ENCODE measurements at regions not wholly inside any gene's neighbourhood (a gene's known extent, or its start where the extent isn't known, plus 50 kb on each side); places are given as distances from the start of the nearest gene placed in this dataset.

DNA sequence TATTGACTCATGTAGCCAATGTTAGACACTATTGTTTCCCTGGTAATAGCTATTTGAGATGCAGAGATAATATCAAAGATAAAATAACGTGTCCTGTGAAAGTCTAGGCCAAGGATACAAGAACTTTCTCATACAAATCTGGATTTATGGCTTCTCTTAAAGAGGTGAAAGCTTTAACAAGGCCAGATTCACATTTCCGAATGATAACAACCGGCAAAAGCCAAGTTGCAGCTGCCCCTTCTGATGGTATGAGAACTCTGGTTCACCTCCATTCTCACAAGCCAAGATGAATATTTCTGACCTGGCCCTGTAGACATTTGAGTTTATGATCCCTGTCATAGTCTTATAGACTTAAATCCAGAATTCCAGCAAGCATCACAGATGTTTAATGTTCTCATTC, 230.4 kb upstream of the ZC3H12C start:
- DNase-seq (ENCODE audit: low spot score) = no peak

DNA sequence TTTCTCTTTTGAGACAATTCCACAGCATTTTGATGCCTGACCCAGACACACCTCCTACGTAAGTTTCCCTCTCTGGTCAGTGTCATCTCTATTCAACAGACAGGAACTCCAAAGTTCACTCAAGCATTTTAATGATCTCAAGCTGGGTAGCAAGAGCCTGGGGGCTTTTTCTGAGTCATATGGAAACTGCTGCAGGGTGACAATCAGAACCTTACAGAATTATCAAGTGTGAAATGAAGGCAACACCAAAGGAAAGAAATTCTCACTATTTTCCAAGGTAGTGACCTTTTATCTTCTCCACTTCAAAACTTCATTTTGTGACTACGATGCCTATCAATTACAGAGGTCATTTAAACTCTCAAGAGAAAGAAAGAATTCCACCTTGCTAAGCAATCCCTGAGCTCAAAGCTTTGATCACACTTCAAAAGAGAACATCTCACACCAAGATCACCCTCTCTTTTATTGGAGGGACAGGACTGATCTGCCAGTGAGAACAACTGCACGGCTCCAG, 229.0 kb upstream of the ZC3H12C start:
- DNase-seq (ENCODE audit: low spot score) = peak; percentile 30

GRCh38 chr11:109864834-109865547, 228.2 kb upstream of the ZC3H12C start:
- peak; percentile 24 for DNase-seq (ENCODE audit: low spot score)

DNA sequence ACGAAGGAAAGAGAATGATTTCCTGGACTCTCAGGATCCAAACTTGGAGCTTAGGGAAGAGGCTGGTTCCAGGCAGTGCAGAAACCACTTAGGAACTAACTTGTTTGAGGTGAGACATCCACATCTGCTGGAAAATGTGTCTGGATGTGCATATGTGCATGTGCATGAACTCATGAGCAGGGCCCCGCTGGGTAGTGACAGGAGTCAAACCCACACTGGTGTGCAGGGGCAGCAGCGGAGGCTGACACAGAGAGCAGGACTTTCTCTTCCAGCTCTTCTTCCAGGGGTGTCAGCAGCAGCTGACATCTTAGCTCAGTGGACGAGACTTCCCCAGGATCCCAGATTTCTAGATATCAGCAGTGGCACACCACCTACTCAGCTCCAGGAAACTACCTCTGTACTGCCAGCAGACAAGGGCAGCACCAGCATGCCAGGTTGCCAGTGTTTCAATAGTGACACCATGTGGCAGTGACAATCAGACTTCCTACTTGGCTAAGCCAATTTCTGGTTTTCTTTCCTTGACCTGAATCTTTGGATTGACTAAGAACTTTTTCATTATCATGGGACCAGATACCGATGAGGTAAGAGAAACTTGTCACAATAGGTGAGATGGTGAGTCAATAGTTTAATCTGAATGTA, 227.5 kb upstream of the ZC3H12C start:
- no peak for DNase-seq (ENCODE audit: low spot score)

GRCh38 chr11:109867784-109868183, 225.4 kb upstream of the ZC3H12C start:
- no peak for DNase-seq (ENCODE audit: low spot score)

GRCh38 chr11:109869536-109869935, 223.7 kb upstream of the ZC3H12C start:
- no peak for DNase-seq (ENCODE audit: low spot score)

GRCh38 chr11:109870297-109870696, 222.9 kb upstream of the ZC3H12C start:
- DNase-seq (ENCODE audit: low spot score) = no peak

- DNase-seq (ENCODE audit: low spot score) = no peak
These were observed 216.1 kb upstream of the ZC3H12C start for GRCh38 chr11:109877043-109877442.

GRCh38 chr11:109884501-109884900, 208.7 kb upstream of the ZC3H12C start:
- DNase-seq (ENCODE audit: low spot score) = no peak

DNA sequence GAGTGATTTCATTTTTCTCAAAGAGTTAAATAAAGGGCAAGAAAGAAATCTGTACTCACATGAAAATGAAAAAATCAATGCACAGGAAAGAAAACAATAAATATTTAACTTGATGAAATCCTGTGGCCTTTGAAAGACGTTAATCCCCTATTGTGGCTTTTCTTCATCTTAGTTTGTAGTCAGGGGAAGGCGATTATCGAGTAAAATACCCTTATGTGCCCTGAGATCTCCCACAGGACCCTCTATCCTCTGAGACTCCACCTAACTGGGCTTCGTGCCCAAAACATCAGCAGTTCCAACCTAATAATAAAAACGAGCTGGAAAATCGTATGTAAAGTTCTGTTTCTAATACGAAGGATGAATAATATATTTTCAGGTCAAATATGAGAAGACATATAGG, 208.2 kb upstream of the ZC3H12C start:
- no peak for DNase-seq (ENCODE audit: low spot score)

- DNase-seq (ENCODE audit: low spot score) = no peak
These were observed 200.8 kb upstream of the ZC3H12C start for GRCh38 chr11:109892321-109892794.

DNA sequence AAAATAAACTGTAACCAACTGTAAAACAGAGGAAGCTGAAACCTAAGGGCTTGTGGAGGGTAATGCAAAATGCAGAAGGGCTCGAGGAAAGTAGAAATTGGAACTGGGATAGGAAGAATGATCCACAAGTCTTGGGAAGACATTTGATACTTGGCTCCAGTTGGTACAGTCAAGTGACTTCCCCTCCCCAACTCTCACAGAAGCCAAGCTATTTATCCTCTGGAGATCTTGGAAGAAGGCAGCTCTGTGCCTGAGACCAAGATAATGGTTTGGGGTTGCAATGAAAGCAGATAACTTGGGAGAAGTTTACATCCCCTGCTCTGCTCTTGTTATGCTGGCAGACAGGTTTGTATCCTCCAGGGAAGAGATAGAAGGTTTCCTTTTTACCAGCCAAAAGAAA, 198.9 kb upstream of the ZC3H12C start:
- no peak for DNase-seq (ENCODE audit: low spot score)

GRCh38 chr11:109898592-109898991, 194.6 kb upstream of the ZC3H12C start:
- no peak for DNase-seq (ENCODE audit: low spot score)

DNA sequence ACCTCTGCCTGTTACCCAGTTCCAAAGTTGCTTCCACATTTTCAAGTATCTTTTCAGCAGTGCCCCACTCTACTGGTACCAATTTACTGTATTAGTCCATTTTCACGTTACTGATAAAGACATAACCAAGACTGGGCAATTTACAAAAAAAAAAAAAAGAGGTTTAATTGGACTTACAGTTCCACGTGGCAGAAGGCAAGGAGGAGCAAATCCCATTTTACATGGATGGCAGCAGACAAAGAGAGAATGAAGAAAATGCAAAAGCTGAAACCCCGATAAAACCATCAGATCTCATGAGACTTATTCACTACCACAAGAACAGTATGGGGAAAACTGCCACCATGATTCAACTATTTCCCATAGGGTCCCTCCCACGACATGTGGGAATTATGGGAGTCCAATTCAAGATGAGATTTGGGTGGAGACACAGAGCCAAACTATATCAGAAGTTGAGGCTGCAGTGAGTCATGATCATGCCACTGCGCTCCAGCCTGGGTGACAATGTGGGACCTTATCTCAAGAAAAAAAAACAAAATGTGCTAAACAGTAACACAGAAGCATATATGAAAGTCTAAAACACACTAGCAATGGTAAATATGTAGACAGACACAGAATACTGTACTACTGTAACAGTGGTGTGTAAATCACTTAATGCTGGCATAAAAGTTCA, 190.3 kb upstream of the ZC3H12C start:
- DNase-seq (ENCODE audit: low spot score) = no peak

GRCh38 chr11:109911488-109911887, 181.7 kb upstream of the ZC3H12C start:
- DNase-seq (ENCODE audit: low spot score) = no peak

- no peak for DNase-seq (ENCODE audit: low spot score)
These were observed 179.2 kb upstream of the ZC3H12C start for GRCh38 chr11:109914038-109914437.

GRCh38 chr11:109914809-109915653, 178.2 kb upstream of the ZC3H12C start:
- no peak for DNase-seq (ENCODE audit: low spot score)

- no peak for DNase-seq (ENCODE audit: low spot score)
These were observed 166.3 kb upstream of the ZC3H12C start for GRCh38 chr11:109926941-109927340.

DNA sequence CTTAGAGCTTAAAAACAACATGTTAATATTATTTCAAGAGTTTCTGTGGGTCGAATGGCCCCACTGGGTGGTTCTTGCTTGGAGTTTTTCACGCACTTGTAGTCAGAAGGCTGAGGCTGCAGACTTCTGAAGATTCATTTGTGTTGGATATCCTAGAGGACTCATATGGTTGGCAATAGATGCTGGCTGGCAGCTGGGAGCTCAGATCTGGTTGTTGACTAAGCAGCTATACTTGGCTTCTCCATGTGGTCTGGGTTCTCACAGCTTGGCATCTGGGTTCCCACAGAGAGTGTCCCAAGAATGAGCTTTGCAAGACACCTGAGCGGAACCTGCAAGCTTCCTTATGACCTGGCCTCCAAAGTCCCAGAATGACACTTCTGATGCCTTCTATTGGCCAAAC, 163.9 kb upstream of the ZC3H12C start:
- DNase-seq (ENCODE audit: low spot score) = no peak

DNA sequence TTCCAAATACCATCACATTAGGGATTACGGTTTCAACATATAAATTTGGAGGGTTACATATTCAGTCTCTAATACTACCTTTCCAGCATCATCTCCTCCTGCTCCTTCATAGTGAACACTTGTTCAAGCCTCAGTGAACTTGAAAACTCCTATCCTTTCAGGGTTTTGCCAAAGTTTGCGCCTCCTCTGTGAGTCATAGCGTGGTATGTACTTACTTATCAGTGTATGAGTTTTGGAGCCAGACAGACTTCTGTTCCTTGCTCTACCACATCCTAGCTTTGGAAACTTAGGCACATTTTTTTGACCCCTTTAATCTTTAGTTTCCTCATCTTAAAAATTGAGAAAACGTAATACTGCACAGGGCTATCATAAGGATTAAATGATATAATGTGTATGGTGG, 160.1 kb upstream of the ZC3H12C start:
- no peak for DNase-seq (ENCODE audit: low spot score)

GRCh38 chr11:109934151-109934550, 159.0 kb upstream of the ZC3H12C start:
- DNase-seq (ENCODE audit: low spot score) = no peak

DNA sequence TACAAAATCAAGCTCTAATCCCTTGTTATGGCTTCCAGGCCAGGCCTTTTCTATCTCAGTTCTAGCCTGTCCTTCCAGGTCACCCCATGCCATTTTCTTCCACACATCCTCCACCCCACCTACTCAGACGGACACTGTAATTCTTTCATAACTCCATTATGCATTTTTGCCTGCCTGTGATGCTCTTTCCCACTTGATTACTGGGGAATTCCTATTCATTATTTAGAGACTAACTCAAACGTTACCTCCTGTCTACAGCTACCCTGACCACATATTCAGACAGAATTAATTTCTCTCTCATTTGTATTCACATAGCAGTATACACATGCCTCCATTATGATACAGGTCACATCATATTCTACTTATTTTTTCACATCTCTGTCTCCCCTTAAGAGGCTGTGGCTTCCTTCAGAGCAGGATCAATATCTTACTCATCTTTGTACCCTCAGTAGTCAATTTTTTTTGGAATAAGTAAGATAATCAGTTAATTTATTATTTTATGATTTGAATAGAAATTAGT, 156.5 kb upstream of the ZC3H12C start:
- no peak for DNase-seq (ENCODE audit: low spot score)

Data from NAMALWA (cell line).